NCI-H526 treated with DMSO at 0.1 percent for 48 hours (cell line): ENCODE measurements at regions not wholly inside any gene's neighbourhood (a gene's known extent, or its start where the extent isn't known, plus 50 kb on each side); places are given as distances from the start of the nearest gene placed in this dataset.

Experiments used
- DNase-seq: peaks from one replicate; lab custom pipeline; 2025; lab: John Stamatoyannopoulos, UW

- DNase-seq: no peak
Measured at GRCh38 chr13:37361608-37362007, 237.0 kb downstream of the POSTN start.

GRCh38 chr13:37360556-37360955, 238.0 kb downstream of the POSTN start:
- DNase-seq: no peak

GRCh38 chr13:37357548-37357947, 241.0 kb downstream of the POSTN start:
- no peak for DNase-seq

GRCh38 chr13:37353911-37354310, 244.7 kb downstream of the POSTN start:
- no peak for DNase-seq

GRCh38 chr13:37351211-37351610, 245.7 kb upstream of the CSNK1A1L start:
- DNase-seq: no peak

- no peak for DNase-seq
Measured at GRCh38 chr13:37349916-37350315, 244.5 kb upstream of the CSNK1A1L start.

- no peak for DNase-seq
Measured at GRCh38 chr13:37348916-37349643, 243.6 kb upstream of the CSNK1A1L start.

GRCh38 chr13:37345869-37346268, 240.4 kb upstream of the CSNK1A1L start:
- no peak for DNase-seq

GRCh38 chr13:37345391-37345790, 239.9 kb upstream of the CSNK1A1L start:
- no peak for DNase-seq

GRCh38 chr13:37344056-37344455, 238.6 kb upstream of the CSNK1A1L start:
- DNase-seq: no peak

- no peak for DNase-seq
Measured at GRCh38 chr13:37342205-37342604, 236.7 kb upstream of the CSNK1A1L start.

GRCh38 chr13:37340901-37341670, 235.6 kb upstream of the CSNK1A1L start:
- DNase-seq: no peak

- DNase-seq: no peak
Measured at GRCh38 chr13:37339386-37339735, 233.9 kb upstream of the CSNK1A1L start.

GRCh38 chr13:37338726-37339385, 233.4 kb upstream of the CSNK1A1L start:
- no peak for DNase-seq

- DNase-seq: no peak
Measured at GRCh38 chr13:37326334-37326733, 220.9 kb upstream of the CSNK1A1L start.

- no peak for DNase-seq
Measured at GRCh38 chr13:37319031-37319443, 213.6 kb upstream of the CSNK1A1L start.

- DNase-seq: no peak
Measured at GRCh38 chr13:37316935-37317334, 211.5 kb upstream of the CSNK1A1L start.

GRCh38 chr13:37313372-37313771, 207.9 kb upstream of the CSNK1A1L start:
- no peak for DNase-seq

- no peak for DNase-seq
Measured at GRCh38 chr13:37306778-37307544, 201.5 kb upstream of the CSNK1A1L start.

- no peak for DNase-seq
Measured at GRCh38 chr13:37303606-37304005, 198.1 kb upstream of the CSNK1A1L start.

GRCh38 chr13:37302686-37303085, 197.2 kb upstream of the CSNK1A1L start:
- DNase-seq: no peak

- DNase-seq: no peak
Measured at GRCh38 chr13:37295573-37295972, 190.1 kb upstream of the CSNK1A1L start.
